ENCODE measurements at regions not wholly inside any gene's neighbourhood (a gene's known extent, or its start where the extent isn't known, plus 50 kb on each side); places are given as distances from the start of the nearest gene placed in this dataset.

DNA sequence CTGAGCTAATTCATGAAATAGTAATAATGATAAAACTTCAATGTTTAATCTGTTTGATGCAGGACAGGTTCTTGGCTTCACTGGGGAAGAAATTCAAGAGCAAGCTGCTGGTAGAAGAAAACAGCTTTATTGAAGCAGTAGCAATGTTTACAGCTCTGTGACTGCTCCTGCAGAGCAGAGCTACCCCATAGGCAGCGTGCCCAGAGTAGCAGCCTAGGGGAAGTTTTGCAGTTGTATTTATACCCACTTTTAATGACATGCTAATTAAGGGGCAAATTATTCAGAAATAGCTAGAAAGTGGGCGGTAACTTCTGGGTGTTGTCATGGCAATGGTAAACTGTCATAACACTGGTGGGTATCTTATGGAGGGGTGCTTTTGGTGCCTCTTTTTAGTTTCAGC, 518.0 kb downstream of the RFPL4B start:
- TF ChIP-seq, protein P1, sequence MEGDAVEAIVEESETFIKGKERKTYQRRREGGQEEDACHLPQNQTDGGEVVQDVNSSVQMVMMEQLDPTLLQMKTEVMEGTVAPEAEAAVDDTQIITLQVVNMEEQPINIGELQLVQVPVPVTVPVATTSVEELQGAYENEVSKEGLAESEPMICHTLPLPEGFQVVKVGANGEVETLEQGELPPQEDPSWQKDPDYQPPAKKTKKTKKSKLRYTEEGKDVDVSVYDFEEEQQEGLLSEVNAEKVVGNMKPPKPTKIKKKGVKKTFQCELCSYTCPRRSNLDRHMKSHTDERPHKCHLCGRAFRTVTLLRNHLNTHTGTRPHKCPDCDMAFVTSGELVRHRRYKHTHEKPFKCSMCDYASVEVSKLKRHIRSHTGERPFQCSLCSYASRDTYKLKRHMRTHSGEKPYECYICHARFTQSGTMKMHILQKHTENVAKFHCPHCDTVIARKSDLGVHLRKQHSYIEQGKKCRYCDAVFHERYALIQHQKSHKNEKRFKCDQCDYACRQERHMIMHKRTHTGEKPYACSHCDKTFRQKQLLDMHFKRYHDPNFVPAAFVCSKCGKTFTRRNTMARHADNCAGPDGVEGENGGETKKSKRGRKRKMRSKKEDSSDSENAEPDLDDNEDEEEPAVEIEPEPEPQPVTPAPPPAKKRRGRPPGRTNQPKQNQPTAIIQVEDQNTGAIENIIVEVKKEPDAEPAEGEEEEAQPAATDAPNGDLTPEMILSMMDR (conservative IDR thresholded peaks at IDR 0.05), result no peak
- no peak for TF ChIP-seq ZFX (IDR thresholded peaks at IDR 0.05)

Measured in C4-2B (cell line).